ENCODE measurements at regions not wholly inside any gene's neighbourhood (a gene's known extent, or its start where the extent isn't known, plus 50 kb on each side); places are given as distances from the start of the nearest gene placed in this dataset.

DNA sequence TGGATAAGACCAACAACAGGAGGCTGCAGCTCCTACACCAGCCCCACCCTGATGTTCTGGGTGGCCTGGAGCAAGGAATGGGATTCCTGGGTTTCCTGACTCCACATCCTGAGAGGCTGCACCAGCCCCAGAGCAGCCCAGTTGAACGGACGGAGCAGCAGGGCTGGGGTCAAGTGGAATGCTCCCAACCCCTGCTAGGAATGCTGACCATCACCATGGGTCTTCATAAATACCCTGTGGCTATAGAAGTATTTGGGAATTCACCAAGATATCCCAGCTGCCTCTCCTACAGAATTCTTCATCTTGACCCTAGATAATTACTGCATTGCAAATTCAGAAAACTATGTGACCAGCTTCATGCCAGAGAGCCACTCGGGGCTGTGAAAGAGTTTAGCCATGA, 180.3 kb downstream of the THBS2 start:
- TF ChIP-seq, protein P1, sequence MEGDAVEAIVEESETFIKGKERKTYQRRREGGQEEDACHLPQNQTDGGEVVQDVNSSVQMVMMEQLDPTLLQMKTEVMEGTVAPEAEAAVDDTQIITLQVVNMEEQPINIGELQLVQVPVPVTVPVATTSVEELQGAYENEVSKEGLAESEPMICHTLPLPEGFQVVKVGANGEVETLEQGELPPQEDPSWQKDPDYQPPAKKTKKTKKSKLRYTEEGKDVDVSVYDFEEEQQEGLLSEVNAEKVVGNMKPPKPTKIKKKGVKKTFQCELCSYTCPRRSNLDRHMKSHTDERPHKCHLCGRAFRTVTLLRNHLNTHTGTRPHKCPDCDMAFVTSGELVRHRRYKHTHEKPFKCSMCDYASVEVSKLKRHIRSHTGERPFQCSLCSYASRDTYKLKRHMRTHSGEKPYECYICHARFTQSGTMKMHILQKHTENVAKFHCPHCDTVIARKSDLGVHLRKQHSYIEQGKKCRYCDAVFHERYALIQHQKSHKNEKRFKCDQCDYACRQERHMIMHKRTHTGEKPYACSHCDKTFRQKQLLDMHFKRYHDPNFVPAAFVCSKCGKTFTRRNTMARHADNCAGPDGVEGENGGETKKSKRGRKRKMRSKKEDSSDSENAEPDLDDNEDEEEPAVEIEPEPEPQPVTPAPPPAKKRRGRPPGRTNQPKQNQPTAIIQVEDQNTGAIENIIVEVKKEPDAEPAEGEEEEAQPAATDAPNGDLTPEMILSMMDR (IDR thresholded peaks at IDR 0.05; ENCODE audit: low read depth, low read length): no peak

GRCh38 chr6:169072127-169073042, 181.3 kb downstream of the THBS2 start:
- no peak overlapping the region for H3K4me3 ChIP-seq (ENCODE audit: low read depth, low read length)
- TF ChIP-seq, protein P1 (IDR thresholded peaks at IDR 0.05; ENCODE audit: low read depth, low read length): no peak

More for the DNA sequence above, 180.3 kb downstream of the THBS2 start:
- no peak overlapping the region for H3K4me3 ChIP-seq (ENCODE audit: low read depth, low read length)

DNA sequence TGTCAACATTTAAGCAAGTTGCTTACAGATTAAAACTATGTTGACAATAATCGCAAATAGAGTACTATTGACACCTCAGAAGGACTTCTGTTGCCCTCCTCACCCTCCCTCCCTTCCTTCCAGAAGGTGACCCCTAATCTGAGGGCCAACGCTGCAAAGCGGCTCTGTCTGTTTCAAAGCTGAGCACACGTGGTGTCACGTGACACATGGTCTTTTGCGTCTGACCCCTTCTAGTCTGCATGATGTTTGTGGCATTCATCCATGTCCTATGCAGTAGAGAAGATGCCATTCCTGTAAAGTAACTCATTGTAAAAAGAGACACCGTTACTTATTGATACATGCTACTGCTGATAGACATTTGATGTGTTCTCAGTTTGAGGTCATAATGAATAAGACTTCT, 182.3 kb downstream of the THBS2 start:
- TF ChIP-seq, protein P1 (IDR thresholded peaks at IDR 0.05; ENCODE audit: low read depth, low read length): no peak
- H3K4me3 ChIP-seq (ENCODE audit: low read depth, low read length): peak overlapping the region; percentile 30; the same call in 1 of the 2 replicates

- TF ChIP-seq, protein P1 (IDR thresholded peaks at IDR 0.05; ENCODE audit: low read depth, low read length): no peak
Measured at GRCh38 chr6:169070506-169071176, 183.0 kb downstream of the THBS2 start.

DNA sequence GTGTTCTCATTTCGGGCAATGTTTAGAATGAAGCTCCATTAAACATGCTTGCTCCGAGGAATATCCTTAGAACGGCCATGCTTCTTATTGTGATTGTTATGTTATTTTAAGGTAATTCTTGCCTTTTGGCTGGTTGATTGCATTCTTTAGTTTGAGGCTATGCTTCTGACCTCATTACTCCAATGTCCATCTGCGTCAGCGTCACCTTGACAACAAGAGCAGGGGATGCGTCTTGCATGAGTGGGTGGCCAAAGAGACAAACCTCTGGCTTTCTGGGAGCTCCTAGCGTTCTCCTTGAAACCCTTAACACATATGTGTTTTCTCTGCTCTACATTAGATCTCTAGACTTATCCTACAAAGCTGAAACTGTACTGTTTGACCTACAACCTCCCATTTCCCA, 184.3 kb downstream of the THBS2 start:
- no peak overlapping the region for H3K4me3 ChIP-seq (ENCODE audit: low read depth, low read length)
- TF ChIP-seq, protein P1 (IDR thresholded peaks at IDR 0.05; ENCODE audit: low read depth, low read length): no peak

More at GRCh38 chr6:169070506-169071176, 183.0 kb downstream of the THBS2 start:
- peak overlapping the region; percentile 30 for H3K4me3 ChIP-seq (ENCODE audit: low read depth, low read length)

DNA sequence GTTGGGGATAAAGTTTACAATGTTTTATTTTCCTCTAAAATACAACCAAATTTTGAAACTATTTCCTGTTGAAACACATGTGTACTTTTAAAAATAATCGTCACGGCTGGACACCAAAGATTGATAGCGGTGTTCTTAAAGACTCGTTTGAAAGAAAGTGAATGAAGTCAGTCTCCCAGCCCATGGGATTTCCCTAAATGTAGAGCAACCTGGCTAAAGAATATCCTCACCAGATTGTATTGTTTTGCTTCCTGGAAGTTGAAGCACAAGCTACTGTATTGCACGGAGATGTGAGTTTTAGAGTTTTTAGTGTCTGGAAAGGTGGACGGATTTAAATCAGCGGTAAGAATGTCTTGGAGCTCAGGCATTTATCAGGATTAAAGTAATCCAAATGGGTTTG, 189.5 kb downstream of the THBS2 start:
- TF ChIP-seq, protein P1 (IDR thresholded peaks at IDR 0.05; ENCODE audit: low read depth, low read length): no peak

GRCh38 chr6:169062272-169062671, 191.4 kb downstream of the THBS2 start:
- H3K4me3 ChIP-seq (ENCODE audit: low read depth, low read length): no peak overlapping the region
- TF ChIP-seq, protein P1 (IDR thresholded peaks at IDR 0.05; ENCODE audit: low read depth, low read length): no peak

More for the DNA sequence above, 189.5 kb downstream of the THBS2 start:
- no peak overlapping the region for H3K4me3 ChIP-seq (ENCODE audit: low read depth, low read length)
